ENCODE measurements at regions not wholly inside any gene's neighbourhood (a gene's known extent, or its start where the extent isn't known, plus 50 kb on each side); places are given as distances from the start of the nearest gene placed in this dataset.

DNA sequence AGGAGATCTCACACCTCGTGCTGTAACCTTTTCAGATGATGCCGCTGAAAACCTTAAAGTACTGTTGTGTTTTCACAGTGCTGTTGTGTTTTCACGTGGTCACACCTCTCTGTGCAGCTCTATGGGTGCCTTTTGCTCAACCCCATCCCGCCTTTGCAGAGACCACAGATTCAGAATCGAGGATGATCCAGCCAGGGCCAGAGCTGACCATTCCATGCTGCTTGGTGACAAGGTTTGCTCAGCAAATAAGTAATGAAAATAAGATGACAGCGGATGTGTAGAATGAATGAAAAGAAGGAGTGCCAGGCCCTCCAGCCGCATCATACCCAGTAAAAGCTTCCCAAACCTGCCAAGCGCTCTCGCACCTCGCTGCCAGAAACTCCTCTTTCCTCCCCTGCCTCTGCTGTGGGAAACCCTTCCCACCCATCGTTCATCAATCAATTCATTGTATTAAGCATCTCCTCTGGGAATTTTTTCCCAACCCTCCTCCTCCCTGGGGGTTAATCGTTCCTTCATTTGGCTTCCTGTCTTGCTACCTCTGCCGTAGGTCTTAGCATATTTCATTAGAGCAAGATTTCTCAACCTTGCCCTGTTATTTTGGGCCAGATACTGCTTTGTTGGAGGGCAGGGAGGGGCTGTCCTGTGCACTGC lies 93.4 kb upstream of the CRHR1 start:
- intact Hi-C loops (cut with DNase I; ENCODE audit: low total_unique reads) = no loop called here
- no peaks in the 10 kb centered on the region for H3K36me3 ChIP-seq (ENCODE audit: low read depth, missing control alignments)
- no peak overlapping the region for H3K27ac ChIP-seq
- DNase-seq = no peak
- no peaks in the 10 kb centered on the region for H3K9me3 ChIP-seq
- H3K27me3 ChIP-seq = no peaks in the 10 kb centered on the region
- 64% methylated on average over 13 of the region's 13 CpGs for WGBS, 2 donors
- no peaks in the 10 kb centered on the region for H3K4me1 ChIP-seq
- H3K4me3 ChIP-seq = no peak overlapping the region
- TF ChIP-seq POLR2A (IDR thresholded peaks at IDR 0.05) = no peak
- TF ChIP-seq, protein P1, sequence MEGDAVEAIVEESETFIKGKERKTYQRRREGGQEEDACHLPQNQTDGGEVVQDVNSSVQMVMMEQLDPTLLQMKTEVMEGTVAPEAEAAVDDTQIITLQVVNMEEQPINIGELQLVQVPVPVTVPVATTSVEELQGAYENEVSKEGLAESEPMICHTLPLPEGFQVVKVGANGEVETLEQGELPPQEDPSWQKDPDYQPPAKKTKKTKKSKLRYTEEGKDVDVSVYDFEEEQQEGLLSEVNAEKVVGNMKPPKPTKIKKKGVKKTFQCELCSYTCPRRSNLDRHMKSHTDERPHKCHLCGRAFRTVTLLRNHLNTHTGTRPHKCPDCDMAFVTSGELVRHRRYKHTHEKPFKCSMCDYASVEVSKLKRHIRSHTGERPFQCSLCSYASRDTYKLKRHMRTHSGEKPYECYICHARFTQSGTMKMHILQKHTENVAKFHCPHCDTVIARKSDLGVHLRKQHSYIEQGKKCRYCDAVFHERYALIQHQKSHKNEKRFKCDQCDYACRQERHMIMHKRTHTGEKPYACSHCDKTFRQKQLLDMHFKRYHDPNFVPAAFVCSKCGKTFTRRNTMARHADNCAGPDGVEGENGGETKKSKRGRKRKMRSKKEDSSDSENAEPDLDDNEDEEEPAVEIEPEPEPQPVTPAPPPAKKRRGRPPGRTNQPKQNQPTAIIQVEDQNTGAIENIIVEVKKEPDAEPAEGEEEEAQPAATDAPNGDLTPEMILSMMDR (IDR thresholded peaks at IDR 0.05) = no peak

DNA sequence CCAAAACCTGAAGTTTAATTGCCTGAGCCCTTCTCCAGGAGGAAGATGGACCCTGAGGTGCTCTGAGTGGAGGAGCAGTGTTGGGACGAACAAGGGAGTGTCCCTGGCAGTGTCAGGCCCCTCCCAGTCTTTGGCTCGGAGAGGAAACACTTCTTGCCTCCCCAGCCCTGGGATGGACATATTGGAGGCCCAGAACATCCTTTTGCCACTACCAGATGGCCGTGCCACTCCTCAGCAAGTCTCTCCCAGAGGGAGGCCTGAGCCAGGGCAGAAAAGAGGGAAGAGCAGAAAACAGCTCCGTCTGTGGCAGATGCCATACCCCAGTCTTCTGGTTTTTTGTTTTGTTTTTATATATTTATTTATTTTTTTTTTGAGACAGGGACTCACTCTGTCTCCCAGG lies 91.5 kb upstream of the CRHR1 start:
- H3K4me3 ChIP-seq = no peak overlapping the region
- WGBS, 2 donors = 62 to 69% methylated on average over 4 of the region's 4 CpGs
- H3K36me3 ChIP-seq (ENCODE audit: low read depth, missing control alignments) = no peaks in the 10 kb centered on the region
- TF ChIP-seq, protein P1 (IDR thresholded peaks at IDR 0.05) = no peak
- TF ChIP-seq POLR2A (IDR thresholded peaks at IDR 0.05) = no peak
- H3K4me1 ChIP-seq = no peaks in the 10 kb centered on the region
- H3K27ac ChIP-seq = no peak overlapping the region
- intact Hi-C loops (cut with DNase I; ENCODE audit: low total_unique reads) = no loop called here
- DNase-seq = no peak
- H3K27me3 ChIP-seq = no peaks in the 10 kb centered on the region
- H3K9me3 ChIP-seq = no peaks in the 10 kb centered on the region

DNA sequence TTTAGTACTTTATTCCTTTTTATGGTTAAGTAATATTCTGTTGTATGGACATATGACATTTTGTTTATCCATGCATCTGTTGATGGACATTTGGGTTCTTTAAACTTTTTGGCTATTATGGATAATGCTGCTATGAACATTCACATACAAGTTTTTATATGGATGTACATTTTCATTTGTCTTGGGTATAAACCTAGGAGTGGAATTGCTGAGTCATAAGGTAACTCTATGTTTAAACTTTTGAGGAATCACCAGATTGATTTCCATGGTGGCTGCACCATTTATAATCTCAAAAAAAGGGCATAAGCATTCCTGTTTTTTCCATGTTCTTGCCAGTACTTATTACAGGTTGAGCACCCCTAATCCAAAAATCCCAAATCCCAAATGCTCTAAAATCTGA lies 90.3 kb upstream of the CRHR1 start:
- H3K27me3 ChIP-seq = no peaks in the 10 kb centered on the region
- no peaks in the 10 kb centered on the region for H3K9me3 ChIP-seq
- no peak for DNase-seq
- TF ChIP-seq POLR2A (IDR thresholded peaks at IDR 0.05) = no peak
- TF ChIP-seq, protein P1 (IDR thresholded peaks at IDR 0.05) = no peak
- H3K27ac ChIP-seq = no peak overlapping the region
- no peaks in the 10 kb centered on the region for H3K36me3 ChIP-seq (ENCODE audit: low read depth, missing control alignments)
- H3K4me1 ChIP-seq = no peaks in the 10 kb centered on the region
- intact Hi-C loops (cut with DNase I; ENCODE audit: low total_unique reads) = no loop called here
- no peak overlapping the region for H3K4me3 ChIP-seq

DNA sequence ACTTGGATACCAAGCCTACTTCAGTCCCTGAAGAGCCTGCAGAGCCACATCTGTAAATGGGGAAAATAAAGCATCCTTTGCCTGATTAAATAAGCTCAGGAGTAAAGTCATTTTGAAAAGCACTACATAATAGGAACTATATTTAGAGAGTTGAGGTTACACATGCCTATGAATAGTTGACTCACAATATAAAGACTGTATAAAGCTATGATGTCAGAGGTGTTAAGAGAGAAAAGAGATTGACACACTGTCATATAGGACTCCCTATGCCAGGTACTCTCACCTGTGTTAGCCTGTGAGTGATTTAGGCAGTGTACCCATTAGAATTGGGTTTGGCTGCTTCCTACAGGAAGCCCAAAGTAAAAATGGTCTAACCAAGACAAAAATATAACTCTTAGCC lies 87.7 kb upstream of the CRHR1 start:
- no peaks in the 10 kb centered on the region for H3K36me3 ChIP-seq (ENCODE audit: low read depth, missing control alignments)
- no peak for DNase-seq
- intact Hi-C loops (cut with DNase I; ENCODE audit: low total_unique reads) = no loop called here

DNA sequence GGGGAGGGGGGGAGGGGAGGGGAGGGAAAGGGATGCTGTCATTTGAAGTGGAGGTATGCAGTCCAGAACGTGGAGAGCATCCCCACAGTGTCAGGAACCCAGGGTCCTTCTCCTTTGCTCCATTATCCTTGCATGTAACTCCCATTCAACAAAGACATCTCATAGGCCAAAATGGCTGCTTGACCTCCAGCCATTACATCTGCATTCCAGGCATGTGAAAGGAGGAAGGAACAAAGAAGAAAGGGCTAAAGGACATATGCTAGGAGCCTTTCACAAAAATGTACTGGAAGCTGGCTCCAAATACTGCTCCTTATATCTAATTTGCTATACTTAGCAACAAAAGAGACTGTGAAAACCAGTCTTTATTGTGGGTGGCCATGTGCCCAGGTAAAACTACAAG lies 87.0 kb upstream of the CRHR1 start:
- TF ChIP-seq, protein P1 (IDR thresholded peaks at IDR 0.05) = no peak
- no peak for TF ChIP-seq POLR2A (IDR thresholded peaks at IDR 0.05)

More for the DNA sequence above, 87.7 kb upstream of the CRHR1 start:
- no peaks in the 10 kb centered on the region for H3K9me3 ChIP-seq
- H3K27me3 ChIP-seq = no peaks in the 10 kb centered on the region
- no peak overlapping the region for H3K4me3 ChIP-seq
- H3K4me1 ChIP-seq = no peaks in the 10 kb centered on the region
- TF ChIP-seq POLR2A (IDR thresholded peaks at IDR 0.05) = no peak
- TF ChIP-seq, protein P1 (IDR thresholded peaks at IDR 0.05) = no peak
- H3K27ac ChIP-seq = no peak overlapping the region

More for the DNA sequence above, 87.0 kb upstream of the CRHR1 start:
- Histone ChIP-seq H3K4me1 (no peaks in the 10 kb centered on the region), H3K27me3 (no peaks in the 10 kb centered on the region), H3K27ac (no peak overlapping the region), H3K9me3 (no peaks in the 10 kb centered on the region), H3K4me3 (no peak overlapping the region), H3K36me3 (ENCODE audit: low read depth, missing control alignments) (no peaks in the 10 kb centered on the region)
- intact Hi-C loops (cut with DNase I; ENCODE audit: low total_unique reads) = no loop called here
- WGBS, 2 donors = 19 to 38% methylated on average over 1 of the region's 1 CpG
- DNase-seq = no peak

All from testis (tissue), 2 donors.